ENCODE measurements at regions not wholly inside any gene's neighbourhood (a gene's known extent, or its start where the extent isn't known, plus 50 kb on each side); places are given as distances from the start of the nearest gene placed in this dataset.

- peaks cover 31% of the 10 kb centered on the region for H3K27me3 Mint-ChIP-seq
- intact Hi-C loops (cut with micrococcal nuclease), result loop anchor here (10.0 kb wide), 2 partner anchors 416 to 686 kb away; no protein-coding TSS in a partner anchor
- H3K4me3 Mint-ChIP-seq, result no peak overlapping the region
- ChIA-PET CTCF (interaction anchor here (0.5 to 1.8 kb wide), 16 partner anchors 9 to 912 kb away, joined by 3 to 11 read pairs (median 3); no protein-coding TSS in a partner anchor), POLR2A (no interaction called here)
- H3K4me1 Mint-ChIP-seq (ENCODE audit: low read depth), result peaks cover 9% of the 10 kb centered on the region
- no peak overlapping the region for H3K27ac Mint-ChIP-seq
- H3K9me3 Mint-ChIP-seq, result no peaks in the 10 kb centered on the region
- ATAC-seq (peak; percentile 56), DNase-seq (peak; percentile 71)
- peak; percentile 81 for TF ChIP-seq CTCF (IDR thresholded peaks at IDR 0.05)
- H3K36me3 Mint-ChIP-seq (ENCODE audit: low read depth), result no peaks in the 10 kb centered on the region
Measured at GRCh38 chr3:24680214-24680967, 185.7 kb upstream of the THRB start.

GRCh38 chr3:24682141-24682547 lies 187.5 kb upstream of the THRB start:
- ChIA-PET POLR2A (no interaction called here), CTCF (no interaction called here)
- H3K9me3 Mint-ChIP-seq, result no peaks in the 10 kb centered on the region
- H3K4me3 Mint-ChIP-seq, result no peak overlapping the region
- H3K27ac Mint-ChIP-seq, result no peak overlapping the region
- no peaks in the 10 kb centered on the region for H3K36me3 Mint-ChIP-seq (ENCODE audit: low read depth)
- intact Hi-C loops (cut with micrococcal nuclease), result loop anchor here (10.0 kb wide), 2 partner anchors 417 to 687 kb away; no protein-coding TSS in a partner anchor
- DNase-seq, result no peak
- H3K4me1 Mint-ChIP-seq (ENCODE audit: low read depth), result peaks cover 16% of the 10 kb centered on the region
- no peak for TF ChIP-seq CTCF (IDR thresholded peaks at IDR 0.05)
- ATAC-seq, result no peak
- H3K27me3 Mint-ChIP-seq, result peaks cover 26% of the 10 kb centered on the region

GRCh38 chr3:24683090-24683489 lies 188.4 kb upstream of the THRB start:
- no peak for TF ChIP-seq CTCF (IDR thresholded peaks at IDR 0.05)
- no peak overlapping the region for H3K4me3 Mint-ChIP-seq
- H3K27ac Mint-ChIP-seq, result no peak overlapping the region
- peaks cover 14% of the 10 kb centered on the region for H3K4me1 Mint-ChIP-seq (ENCODE audit: low read depth)
- H3K27me3 Mint-ChIP-seq, result peaks cover 25% of the 10 kb centered on the region
- CTCF ChIA-PET, result interaction anchor here (0.9 to 1.2 kb wide), 4 partner anchors 11 to 795 kb away, joined by 3 read pairs; no protein-coding TSS in a partner anchor
- ATAC-seq, result no peak
- no peak for DNase-seq
- no peaks in the 10 kb centered on the region for H3K9me3 Mint-ChIP-seq
- POLR2A ChIA-PET, result no interaction called here
- no peaks in the 10 kb centered on the region for H3K36me3 Mint-ChIP-seq (ENCODE audit: low read depth)
- intact Hi-C loops (cut with micrococcal nuclease), result loop anchor here (10.0 kb wide), 2 partner anchors 418 to 688 kb away; no protein-coding TSS in a partner anchor

GRCh38 chr3:24683633-24684384 lies 189.2 kb upstream of the THRB start:
- Mint-ChIP-seq H3K36me3 (ENCODE audit: low read depth) (no peaks in the 10 kb centered on the region), H3K9me3 (no peaks in the 10 kb centered on the region), H3K4me3 (no peak overlapping the region), H3K27me3 (peaks cover 21% of the 10 kb centered on the region), H3K27ac (no peak overlapping the region), H3K4me1 (ENCODE audit: low read depth) (peaks cover 7% of the 10 kb centered on the region)
- intact Hi-C loops (cut with micrococcal nuclease), result loop anchor here (10.0 kb wide), 2 partner anchors 419 to 689 kb away; no protein-coding TSS in a partner anchor
- peak; percentile 27 for TF ChIP-seq CTCF (IDR thresholded peaks at IDR 0.05)
- ATAC-seq (no peak), DNase-seq (peak; percentile 12)
- ChIA-PET CTCF (interaction anchor here (0.8 to 1.2 kb wide), 5 partner anchors 12 to 795 kb away, joined by 3 read pairs; no protein-coding TSS in a partner anchor), POLR2A (interaction anchor here (0.6 kb wide), 1 partner anchor 108 kb away, joined by 3 read pairs; no protein-coding TSS in a partner anchor)

Data from activated CD8-positive, alpha-beta T cell treated with anti-CD3 and anti-CD28 coated beads for 36 hours (primary cell).